ENCODE measurements at regions not wholly inside any gene's neighbourhood (a gene's known extent, or its start where the extent isn't known, plus 50 kb on each side); places are given as distances from the start of the nearest gene placed in this dataset.

- no peak overlapping the region for H3K4me3 ChIP-seq (ENCODE audit: low read depth, low read length)
- no peak for TF ChIP-seq CTCF (conservative IDR thresholded peaks at IDR 0.05; ENCODE audit: low read depth, low read length)
- DNase-seq (ENCODE audit: low read depth), result no peak
Observed at GRCh38 chr15:37618353-37618752, 316.1 kb upstream of the TMCO5A start.

- no peak overlapping the region for H3K4me3 ChIP-seq (ENCODE audit: low read depth, low read length)
- TF ChIP-seq CTCF (conservative IDR thresholded peaks at IDR 0.05; ENCODE audit: low read depth, low read length), result no peak
- DNase-seq (ENCODE audit: low read depth), result no peak
Observed at GRCh38 chr15:37619358-37620042, 314.9 kb upstream of the TMCO5A start.

GRCh38 chr15:37625576-37625975 is 308.9 kb upstream of the TMCO5A start:
- no peak for DNase-seq (ENCODE audit: low read depth)
- H3K4me3 ChIP-seq (ENCODE audit: low read depth, low read length), result no peak overlapping the region
- no peak for TF ChIP-seq CTCF (conservative IDR thresholded peaks at IDR 0.05; ENCODE audit: low read depth, low read length)

GRCh38 chr15:37628507-37628906 is 305.9 kb upstream of the TMCO5A start:
- H3K4me3 ChIP-seq (ENCODE audit: low read depth, low read length), result no peak overlapping the region
- no peak for TF ChIP-seq CTCF (conservative IDR thresholded peaks at IDR 0.05; ENCODE audit: low read depth, low read length)
- no peak for DNase-seq (ENCODE audit: low read depth)

- DNase-seq (ENCODE audit: low read depth), result no peak
- TF ChIP-seq CTCF (conservative IDR thresholded peaks at IDR 0.05; ENCODE audit: low read depth, low read length), result no peak
- H3K4me3 ChIP-seq (ENCODE audit: low read depth, low read length), result no peak overlapping the region
Observed at GRCh38 chr15:37636736-37637135, 297.7 kb upstream of the TMCO5A start.

GRCh38 chr15:37638116-37638515 is 296.3 kb upstream of the TMCO5A start:
- DNase-seq (ENCODE audit: low read depth), result no peak

More at GRCh38 chr15:37638116-37638515, 296.3 kb upstream of the TMCO5A start:
- no peak for TF ChIP-seq CTCF (conservative IDR thresholded peaks at IDR 0.05; ENCODE audit: low read depth, low read length)
- no peak overlapping the region for H3K4me3 ChIP-seq (ENCODE audit: low read depth, low read length)

Data from choroid plexus epithelial cell (primary cell).